ENCODE measurements at regions not wholly inside any gene's neighbourhood (a gene's known extent, or its start where the extent isn't known, plus 50 kb on each side); places are given as distances from the start of the nearest gene placed in this dataset.

- TF ChIP-seq EZH2 (IDR thresholded peaks at IDR 0.05; ENCODE audit: low read length), result no peak
- TF ChIP-seq, protein P1, sequence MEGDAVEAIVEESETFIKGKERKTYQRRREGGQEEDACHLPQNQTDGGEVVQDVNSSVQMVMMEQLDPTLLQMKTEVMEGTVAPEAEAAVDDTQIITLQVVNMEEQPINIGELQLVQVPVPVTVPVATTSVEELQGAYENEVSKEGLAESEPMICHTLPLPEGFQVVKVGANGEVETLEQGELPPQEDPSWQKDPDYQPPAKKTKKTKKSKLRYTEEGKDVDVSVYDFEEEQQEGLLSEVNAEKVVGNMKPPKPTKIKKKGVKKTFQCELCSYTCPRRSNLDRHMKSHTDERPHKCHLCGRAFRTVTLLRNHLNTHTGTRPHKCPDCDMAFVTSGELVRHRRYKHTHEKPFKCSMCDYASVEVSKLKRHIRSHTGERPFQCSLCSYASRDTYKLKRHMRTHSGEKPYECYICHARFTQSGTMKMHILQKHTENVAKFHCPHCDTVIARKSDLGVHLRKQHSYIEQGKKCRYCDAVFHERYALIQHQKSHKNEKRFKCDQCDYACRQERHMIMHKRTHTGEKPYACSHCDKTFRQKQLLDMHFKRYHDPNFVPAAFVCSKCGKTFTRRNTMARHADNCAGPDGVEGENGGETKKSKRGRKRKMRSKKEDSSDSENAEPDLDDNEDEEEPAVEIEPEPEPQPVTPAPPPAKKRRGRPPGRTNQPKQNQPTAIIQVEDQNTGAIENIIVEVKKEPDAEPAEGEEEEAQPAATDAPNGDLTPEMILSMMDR (optimal IDR thresholded peaks at IDR 0.05 in 1 of 3, IDR thresholded peaks at IDR 0.05 in 1 of 3, conservative IDR thresholded peaks at IDR 0.05 in 1 of 3; ENCODE audit: extremely low read depth in 1 of 3, insufficient read depth in 2 of 3, low read length in 3 of 3), result no peak
Observed at GRCh38 chrX:9172464-9172850, 138.5 kb upstream of the FAM9B start.

All from keratinocyte (primary cell).